ENCODE measurements at regions not wholly inside any gene's neighbourhood (a gene's known extent, or its start where the extent isn't known, plus 50 kb on each side); places are given as distances from the start of the nearest gene placed in this dataset.

GRCh38 chr15:96415513-96416217 lies 85.2 kb downstream of the NR2F2 start:
- no peak for DNase-seq

GRCh38 chr15:96416218-96416933 lies 85.9 kb downstream of the NR2F2 start:
- DNase-seq: no peak

GRCh38 chr15:96416934-96417759 lies 86.6 kb downstream of the NR2F2 start:
- no peak for DNase-seq

GRCh38 chr15:96417760-96418130 lies 87.2 kb downstream of the NR2F2 start:
- DNase-seq: no peak

- DNase-seq: no peak
Observed at GRCh38 chr15:96418146-96418545, 87.6 kb downstream of the NR2F2 start.

GRCh38 chr15:96421178-96421601 lies 90.7 kb downstream of the NR2F2 start:
- DNase-seq: no peak

- no peak for DNase-seq
Observed at GRCh38 chr15:96422125-96422524, 91.6 kb downstream of the NR2F2 start.

- no peak for DNase-seq
Observed at GRCh38 chr15:96424674-96425073, 94.2 kb downstream of the NR2F2 start.

- DNase-seq: no peak
Observed at GRCh38 chr15:96428742-96429141, 98.2 kb downstream of the NR2F2 start.

- no peak for DNase-seq
Observed at GRCh38 chr15:96431786-96432185, 101.3 kb downstream of the NR2F2 start.

GRCh38 chr15:96435022-96435421 lies 104.5 kb downstream of the NR2F2 start:
- no peak for DNase-seq

- DNase-seq: no peak
Observed at GRCh38 chr15:96435841-96436240, 105.3 kb downstream of the NR2F2 start.

- no peak for DNase-seq
Observed at GRCh38 chr15:96440978-96441377, 110.5 kb downstream of the NR2F2 start.

- DNase-seq: no peak
Observed at GRCh38 chr15:96442076-96442475, 111.6 kb downstream of the NR2F2 start.

- DNase-seq: no peak
Observed at GRCh38 chr15:96444865-96445264, 114.4 kb downstream of the NR2F2 start.

GRCh38 chr15:96448923-96449322 lies 118.4 kb downstream of the NR2F2 start:
- DNase-seq: no peak

- no peak for DNase-seq
Observed at GRCh38 chr15:96457841-96458240, 127.3 kb downstream of the NR2F2 start.

- no peak for DNase-seq
Observed at GRCh38 chr15:96460106-96460505, 129.6 kb downstream of the NR2F2 start.

- no peak for DNase-seq
Observed at GRCh38 chr15:96462768-96463750, 132.6 kb downstream of the NR2F2 start.

- no peak for DNase-seq
Observed at GRCh38 chr15:96466389-96466947, 136.0 kb downstream of the NR2F2 start.

- no peak for DNase-seq
Observed at GRCh38 chr15:96468036-96468435, 137.5 kb downstream of the NR2F2 start.

- no peak for DNase-seq
Observed at GRCh38 chr15:96470681-96471310, 140.3 kb downstream of the NR2F2 start.
